Activated CD4-positive, alpha-beta T cell treated with anti-CD3 and anti-CD28 coated beads, Interleukin-2, amount 50 U/mL, for 24 hours (primary cell): ENCODE measurements at regions not wholly inside any gene's neighbourhood (a gene's known extent, or its start where the extent isn't known, plus 50 kb on each side); places are given as distances from the start of the nearest gene placed in this dataset.

ENCODE experiments used
- DNase-seq, 2 donors: peaks; one replicate each; pipeline ENCODE4 v3.0.0-alpha.2; 2020; ENCODE audit warnings: low read depth in 1 of 2, low spot score in 1 of 2

DNA sequence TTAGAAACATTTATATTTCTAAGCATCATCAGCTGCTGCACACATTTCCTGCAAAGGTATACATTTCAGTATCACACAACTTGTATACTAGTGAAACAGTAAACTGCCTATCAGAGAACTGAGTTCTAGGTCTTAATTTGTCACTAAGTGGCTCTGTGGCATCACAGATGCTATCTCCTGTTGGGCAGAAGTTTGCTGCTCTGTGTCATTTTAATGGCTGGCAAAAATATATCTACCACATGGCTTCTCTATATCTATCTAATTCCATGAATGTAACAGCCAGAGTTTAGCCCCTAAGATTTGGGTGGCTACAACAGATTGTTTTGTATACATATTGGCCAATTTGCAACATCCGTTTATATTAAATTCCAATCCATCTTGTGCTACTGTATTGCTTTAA is 1231.9 kb upstream of the C9orf72 start:
- no peak for DNase-seq

GRCh38 chr9:28808042-28808441 is 1234.8 kb upstream of the C9orf72 start:
- DNase-seq = no peak

DNA sequence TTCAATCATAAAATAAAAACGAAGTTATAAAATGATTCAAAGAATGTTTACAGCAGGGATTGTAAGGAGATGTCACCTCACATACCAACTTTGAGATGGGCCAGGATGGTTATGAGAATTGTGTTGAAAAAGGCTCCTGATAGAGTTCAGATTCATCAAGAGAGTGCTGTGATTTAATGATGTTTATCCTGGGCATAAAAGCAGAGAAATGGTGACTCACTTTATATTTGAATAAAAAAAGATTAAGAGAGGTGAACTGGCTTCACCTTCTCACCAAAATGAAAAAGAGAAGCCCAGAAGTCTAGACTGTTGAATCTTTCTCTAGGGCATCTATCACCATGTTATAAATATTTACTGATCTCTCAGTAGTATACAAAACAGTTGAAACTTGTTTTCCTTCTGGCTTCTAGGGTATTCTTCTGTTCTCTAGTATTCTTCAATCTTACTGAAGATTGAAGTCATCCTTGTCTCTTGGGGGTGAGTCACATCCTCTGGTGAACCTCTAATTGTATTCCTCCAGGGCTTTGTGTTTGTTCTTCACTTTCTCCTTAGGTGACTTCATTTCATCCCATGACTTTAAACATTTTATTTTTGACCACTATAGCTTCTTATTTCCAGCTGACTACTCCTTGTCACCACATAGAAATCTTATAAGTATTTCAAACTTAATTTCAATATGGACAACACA is 1237.3 kb upstream of the C9orf72 start:
- no peak for DNase-seq

GRCh38 chr9:28820741-28821140 is 1247.5 kb upstream of the C9orf72 start:
- no peak for DNase-seq

- DNase-seq = no peak
Observed at GRCh38 chr9:28821240-28821639, 1248.0 kb upstream of the C9orf72 start.

DNA sequence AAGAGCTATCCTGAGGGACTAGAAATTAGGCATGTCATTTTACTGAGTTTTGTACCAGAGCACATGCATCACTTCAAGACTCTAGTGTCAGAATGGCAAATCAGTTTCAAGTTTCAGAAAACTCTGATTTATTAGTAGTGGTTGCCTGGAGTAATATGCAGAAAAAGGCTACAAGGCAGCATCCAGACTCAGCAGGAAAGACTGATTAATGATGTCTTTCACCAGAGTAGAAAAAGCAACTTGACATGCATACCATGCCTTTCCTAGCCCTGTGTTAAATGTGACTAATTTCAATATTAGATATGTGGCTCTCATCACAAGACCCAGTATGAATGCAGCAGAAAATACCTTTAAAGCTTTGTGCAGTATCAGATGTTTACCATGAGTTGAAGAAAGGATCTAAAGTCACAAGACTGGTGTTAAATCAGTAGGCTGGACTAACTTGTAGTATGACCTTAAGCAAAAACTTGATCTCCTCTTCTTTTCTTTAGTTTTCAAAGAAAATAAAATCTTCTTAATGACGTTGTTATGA is 1251.2 kb upstream of the C9orf72 start:
- DNase-seq = no peak

DNA sequence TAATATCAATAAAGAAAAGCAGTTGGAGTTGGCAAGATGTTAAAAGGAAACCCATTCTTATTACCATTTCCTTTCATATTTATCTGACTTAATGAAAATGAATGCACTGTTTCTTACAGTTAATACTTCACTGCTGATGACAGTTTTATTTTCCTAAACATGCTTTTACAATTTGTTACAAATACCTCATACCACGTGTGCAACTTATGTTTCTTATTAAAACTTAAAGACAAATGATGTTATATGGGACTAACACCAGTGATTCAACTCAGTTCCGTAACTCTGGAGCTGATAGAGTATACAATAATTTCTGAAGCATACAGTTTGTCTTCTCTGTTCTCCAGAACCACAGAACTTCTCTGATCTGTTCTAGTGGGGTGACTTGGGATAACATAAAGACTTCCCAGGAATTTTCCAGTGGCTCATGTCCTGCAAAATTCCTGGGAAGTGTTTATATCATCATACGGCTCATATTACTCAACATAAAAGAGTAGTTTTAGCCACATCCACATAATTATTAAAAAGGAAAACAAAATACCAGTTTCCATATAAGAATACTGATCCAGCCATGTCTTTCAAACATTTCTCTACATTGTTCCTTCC is 1259.0 kb upstream of the C9orf72 start:
- no peak for DNase-seq

GRCh38 chr9:28834156-28834555 is 1260.9 kb upstream of the C9orf72 start:
- DNase-seq = no peak

GRCh38 chr9:28839778-28840430 is 1266.6 kb upstream of the C9orf72 start:
- DNase-seq = no peak

DNA sequence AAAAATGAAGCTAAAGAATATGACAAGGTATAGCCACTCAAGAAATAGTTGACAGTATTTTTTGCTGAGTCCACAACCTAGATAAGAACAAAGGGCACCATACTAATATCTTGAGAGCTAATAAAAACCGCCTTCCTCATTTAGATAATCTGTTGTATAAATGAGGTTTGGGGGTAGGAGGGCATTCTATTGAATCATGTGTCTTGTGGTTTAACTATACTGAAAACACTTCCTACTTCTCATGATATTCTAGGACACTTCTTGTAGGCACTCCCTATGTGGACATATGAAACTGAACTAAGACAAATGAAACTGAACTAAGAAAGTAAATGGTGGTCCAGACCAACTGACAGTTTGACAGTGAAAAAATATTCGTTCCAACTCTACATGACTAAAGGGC is 1268.5 kb upstream of the C9orf72 start:
- DNase-seq = no peak

DNA sequence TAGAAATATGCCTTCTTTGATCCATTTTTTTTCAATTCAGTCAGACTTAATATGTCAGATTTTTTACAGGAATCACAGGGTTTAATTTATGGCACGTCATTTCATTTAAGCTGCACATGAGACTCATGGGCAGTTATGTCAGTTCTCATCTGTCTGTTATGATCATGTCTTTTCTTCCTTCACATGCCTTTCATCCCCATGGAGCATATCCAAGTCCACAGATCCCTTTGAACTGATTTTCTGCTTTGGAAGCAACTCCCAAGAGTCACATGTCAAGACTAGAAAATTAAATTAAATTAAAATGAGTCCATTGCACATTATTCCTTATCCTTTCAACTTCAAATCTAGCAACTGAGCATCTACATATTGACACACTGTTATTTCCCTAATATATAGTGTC is 1274.0 kb upstream of the C9orf72 start:
- DNase-seq = no peak

DNA sequence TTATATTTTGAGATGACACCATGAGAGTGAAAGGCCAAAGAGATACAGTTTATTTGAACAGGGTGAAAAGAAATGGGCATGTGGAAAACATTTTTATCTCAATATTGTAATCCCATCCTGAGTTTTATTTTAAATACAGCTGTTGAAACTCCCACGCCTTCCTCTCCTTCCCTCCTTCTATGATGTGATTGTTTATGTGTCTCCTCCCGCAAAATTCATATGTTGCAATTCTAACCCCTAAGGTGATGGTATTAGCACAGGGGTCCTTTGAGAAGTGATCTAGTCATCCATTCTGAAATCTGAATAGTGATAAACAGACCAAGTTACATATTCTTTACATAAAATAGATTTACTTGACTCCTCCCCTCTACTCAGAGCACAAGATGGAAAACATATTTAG is 1275.4 kb upstream of the C9orf72 start:
- DNase-seq = no peak

DNA sequence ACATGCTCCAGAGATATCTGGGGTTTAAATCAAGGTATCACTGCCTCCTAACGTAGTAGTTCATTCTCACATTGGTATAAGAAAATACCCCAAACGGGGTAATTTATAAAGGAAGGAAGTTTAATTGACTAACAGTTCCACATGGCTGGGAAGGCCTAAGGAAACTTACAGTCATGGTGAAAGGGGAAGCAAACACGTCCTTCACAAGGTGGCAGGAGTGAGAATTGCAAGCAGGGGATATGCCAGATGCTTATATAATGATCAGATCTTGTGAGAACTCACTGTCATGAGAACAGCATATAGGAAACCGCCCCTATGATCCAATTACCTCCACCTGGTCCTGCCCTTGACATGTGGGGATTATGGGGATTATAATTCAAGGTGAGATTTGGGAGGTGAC is 1280.2 kb upstream of the C9orf72 start:
- DNase-seq = no peak

DNA sequence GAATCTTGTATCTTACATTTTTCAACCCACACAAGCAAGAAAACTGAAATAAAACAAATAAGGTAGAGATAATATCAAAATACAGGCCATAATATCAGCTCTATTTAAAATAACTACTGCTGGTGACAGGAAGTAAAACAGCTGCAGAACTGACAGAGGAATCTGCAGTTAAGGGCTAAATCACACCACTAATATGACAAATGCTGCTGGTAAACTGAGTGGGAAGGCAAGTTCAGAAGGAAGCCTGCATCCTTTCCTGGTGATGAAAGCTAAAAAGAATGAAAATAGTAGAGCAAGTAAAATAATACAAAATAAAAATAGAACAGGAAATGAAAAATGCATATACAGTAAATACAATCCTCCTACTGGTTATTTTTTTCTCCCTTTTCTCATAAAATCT is 1293.7 kb upstream of the C9orf72 start:
- no peak for DNase-seq

DNA sequence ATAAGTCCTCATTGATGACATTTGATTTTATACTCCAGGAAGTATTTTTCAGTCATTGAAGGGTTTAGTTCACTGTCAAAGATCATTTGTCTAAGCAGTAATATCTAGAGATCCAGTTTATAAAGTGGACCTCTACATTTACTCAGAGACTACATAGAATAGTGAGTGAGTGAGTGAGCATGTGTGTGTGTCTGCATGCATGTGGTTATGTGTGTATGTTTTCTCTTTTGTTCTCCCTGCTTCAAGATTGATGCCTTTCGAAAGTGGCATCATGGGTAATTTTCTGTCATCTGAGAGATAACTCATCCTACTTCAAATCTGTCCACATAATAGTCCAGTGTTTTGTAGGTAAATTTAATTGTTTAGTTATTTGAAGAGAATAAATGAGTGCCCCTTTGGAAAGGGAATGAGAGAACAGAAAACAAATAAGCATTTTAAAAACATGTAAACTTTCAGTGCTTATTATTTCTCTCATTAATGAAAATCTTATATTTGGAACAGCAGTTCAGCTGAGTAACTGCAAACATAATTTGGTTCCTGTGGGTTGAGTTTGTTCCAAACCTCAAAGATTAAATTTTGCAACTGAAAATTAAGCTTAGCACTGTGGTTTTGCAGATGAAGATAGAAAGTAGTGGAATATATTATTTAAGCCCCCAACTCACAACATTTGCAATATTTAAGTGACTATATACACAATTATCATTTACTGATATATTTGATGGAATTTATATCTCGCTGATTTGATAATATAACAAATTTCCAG is 1295.1 kb upstream of the C9orf72 start:
- no peak for DNase-seq

GRCh38 chr9:28882529-28882928 is 1309.2 kb upstream of the C9orf72 start:
- DNase-seq = no peak

GRCh38 chr9:28883234-28883633 is 1310.0 kb upstream of the C9orf72 start:
- no peak for DNase-seq

DNA sequence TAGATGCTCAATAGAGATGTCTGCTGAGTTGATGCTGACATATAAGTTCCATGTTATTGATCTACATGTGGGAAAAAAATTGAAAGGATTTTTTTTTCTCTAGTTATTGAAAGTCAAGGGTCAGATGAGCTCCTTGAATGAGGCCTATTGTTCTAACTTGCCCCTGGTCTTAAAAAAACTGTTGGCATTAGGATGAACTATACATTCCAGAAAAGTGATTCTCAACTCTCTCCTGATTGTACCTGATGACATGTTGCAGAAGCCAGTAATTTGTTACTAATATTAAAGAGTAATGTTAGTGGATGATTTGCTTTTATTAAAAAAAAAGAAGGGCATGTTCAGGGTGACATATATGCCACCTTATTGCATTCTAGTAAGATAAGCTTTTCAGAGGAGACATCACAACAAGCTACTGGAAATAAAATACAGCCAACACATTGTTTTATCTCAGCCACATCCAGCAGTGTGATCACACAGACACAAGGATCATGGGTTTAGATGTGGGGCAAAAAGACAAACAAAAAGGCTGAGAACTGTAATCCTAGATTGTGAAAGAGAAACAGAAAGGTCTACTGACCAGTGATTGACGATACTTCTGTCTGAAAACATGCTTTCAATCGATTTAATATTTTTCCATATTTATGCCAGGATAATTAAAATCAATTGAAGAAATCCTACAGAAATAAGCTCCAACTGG is 1314.1 kb upstream of the C9orf72 start:
- DNase-seq = no peak

- no peak for DNase-seq
Observed at GRCh38 chr9:28888806-28889205, 1315.5 kb upstream of the C9orf72 start.

- no peak for DNase-seq
Observed at GRCh38 chr9:28892538-28892937, 1319.3 kb upstream of the C9orf72 start.

DNA sequence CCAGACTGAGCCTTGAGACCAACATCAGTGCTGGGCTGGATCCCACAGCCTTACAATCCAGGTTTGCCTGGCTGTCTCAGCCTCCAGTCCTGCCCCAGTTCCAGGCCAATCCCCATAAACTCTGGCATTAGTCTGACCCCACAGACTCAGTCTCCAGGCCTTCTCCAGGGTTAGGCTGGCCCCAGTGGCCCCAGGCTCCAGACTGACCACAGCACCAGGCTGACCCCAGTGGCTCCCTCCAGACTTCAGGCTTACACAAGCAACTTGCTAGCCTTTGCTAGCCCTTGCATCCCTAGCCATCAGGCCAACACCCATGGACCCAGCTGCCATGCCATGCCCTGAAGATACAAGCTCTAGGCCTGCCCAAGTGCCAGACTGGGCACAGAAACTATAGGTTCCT is 1326.0 kb upstream of the C9orf72 start:
- DNase-seq = no peak
